GM19438 (cell line): ENCODE measurements at regions not wholly inside any gene's neighbourhood (a gene's known extent, or its start where the extent isn't known, plus 50 kb on each side); places are given as distances from the start of the nearest gene placed in this dataset.

Experiments used
- ATAC-seq: cut with Tn5 transposase; IDR thresholded peaks from one replicate; pipeline ENCODE4 v1.9.1; 2021; ENCODE audit warnings: low read depth; ENCODE audit not compliant: unreplicated experiment

GRCh38 chr19:28898249-28898648, 314.7 kb downstream of the UQCRFS1 start:
- ATAC-seq = no peak

GRCh38 chr19:28889941-28890670, 322.8 kb downstream of the UQCRFS1 start:
- ATAC-seq = no peak

DNA sequence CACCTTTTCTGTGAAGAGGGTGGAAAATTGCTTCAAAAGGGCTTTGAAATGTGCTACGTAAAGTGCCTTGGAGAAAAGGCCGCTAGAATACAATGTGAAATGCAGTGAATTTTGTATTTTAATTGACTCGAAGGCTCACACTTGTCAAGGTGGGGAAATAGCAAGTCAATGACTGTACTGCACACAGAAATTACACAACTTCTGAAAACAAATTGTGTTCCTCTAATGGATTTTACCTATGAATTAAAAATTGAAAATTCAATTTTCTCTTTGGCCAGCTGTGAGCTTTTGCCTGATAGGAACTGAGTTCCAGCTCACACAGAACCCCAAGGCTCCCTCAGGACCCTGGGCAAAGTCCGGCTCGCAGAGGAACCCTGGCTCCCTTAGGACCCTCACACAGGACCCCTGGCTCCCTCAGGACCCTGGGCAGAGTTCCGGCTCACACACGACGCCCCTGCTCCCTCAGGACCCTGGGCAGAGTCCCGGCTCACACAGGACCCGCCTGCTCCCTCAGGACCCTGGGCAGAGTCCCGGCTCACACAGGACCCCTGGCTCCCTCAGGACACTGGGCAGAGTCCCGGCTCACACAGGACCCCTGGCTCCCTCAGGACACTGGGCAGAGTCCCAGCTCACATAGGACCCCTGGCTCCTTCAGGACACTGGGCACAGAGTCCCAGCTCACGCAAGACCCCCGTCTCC, 324.9 kb downstream of the UQCRFS1 start:
- no peak for ATAC-seq

DNA sequence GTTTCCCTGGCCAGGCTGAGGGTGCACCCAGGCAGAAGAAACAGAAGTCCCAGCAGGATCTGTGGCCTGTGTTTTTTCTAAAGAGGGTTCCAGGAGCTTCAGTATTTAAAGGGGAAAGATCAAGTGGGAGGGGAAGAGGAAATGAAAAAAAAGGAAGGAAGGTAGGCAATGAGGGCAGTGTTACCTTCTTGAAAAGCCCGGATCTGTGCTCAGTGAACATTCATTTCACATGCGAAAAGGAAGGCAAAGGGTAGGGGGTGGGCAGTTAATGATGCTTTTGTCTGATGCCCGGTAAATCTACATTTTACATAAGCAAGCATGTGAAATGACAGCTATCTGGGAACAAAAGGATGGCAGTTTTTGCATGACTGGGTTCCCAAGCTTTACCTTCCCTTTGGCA, 326.2 kb downstream of the UQCRFS1 start:
- ATAC-seq = no peak

- no peak for ATAC-seq
These were observed 327.0 kb downstream of the UQCRFS1 start for GRCh38 chr19:28885965-28886364.

DNA sequence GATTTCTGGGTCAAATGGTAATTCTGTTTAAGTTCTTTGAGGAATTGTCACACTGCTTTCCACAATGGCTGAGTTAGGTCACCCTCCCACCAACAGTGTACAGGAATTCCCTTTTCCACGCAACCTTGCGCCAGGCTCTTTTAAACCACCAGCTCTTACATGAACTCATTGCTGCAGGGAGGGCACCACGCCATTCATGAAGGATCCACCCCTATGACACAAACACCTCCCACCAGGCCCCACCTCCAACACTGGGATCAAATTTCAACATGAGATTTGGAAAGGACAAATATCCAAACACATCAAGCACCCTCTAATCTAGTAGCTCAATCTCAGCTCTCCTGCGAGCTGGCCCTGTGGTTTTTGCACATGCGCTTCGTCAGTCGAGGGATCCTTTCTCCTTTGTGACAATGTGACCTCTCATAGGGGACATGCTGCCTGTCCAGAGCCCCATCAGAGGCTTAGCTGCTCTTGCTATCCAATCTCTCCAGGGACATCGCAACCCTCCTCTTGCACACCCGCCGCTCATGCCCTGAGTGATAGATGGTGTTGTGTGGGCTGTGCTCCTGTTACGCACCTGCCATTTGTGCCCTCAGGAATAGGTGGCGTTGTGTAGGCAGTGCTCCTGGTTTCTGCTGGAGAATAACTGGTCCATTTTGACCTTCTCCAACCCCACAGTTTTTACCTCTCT, 328.0 kb downstream of the UQCRFS1 start:
- no peak for ATAC-seq

DNA sequence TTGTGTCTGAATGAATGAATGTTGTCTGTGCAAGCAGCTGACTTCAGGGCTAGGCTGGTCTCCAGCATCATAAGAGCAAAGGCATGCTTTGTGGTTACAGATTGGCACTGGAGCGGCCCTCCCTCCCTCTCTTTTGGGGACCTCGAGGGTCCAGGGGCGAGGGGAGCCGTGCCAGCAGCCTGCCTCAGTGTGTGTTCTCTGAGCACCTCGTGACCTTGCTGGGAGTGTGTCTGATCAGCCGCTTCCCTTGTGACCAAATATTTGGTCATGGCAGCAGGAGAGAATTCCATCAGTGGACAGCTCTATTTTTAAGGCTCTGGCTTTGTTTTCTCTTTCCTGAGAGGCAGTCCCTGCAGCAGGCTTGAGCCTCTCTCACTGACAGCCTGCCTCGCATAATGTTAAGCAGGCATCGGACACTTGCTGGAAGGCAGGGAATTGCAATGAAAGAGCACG, 329.7 kb downstream of the UQCRFS1 start:
- no peak for ATAC-seq

- no peak for ATAC-seq
These were observed 330.1 kb downstream of the UQCRFS1 start for GRCh38 chr19:28882818-28883217.

DNA sequence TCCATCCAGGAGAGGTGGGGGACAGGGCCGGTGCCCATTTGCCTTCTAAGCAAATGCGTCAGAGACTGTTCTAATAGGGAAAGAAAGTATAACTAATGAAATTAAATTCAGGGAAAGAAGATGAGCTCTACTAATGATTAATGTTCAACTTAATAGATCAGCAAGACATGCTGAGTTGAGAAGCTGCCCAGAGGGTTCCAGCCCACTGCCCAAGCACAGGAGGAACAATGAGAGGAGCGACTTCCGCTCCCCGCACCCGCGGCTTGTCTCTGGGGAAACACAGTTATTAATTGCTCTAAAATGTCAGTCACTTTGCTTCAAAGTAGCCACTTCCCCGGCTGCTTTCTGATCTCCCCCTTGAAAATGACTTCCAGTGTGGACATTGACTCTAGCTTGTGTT, 331.3 kb downstream of the UQCRFS1 start:
- ATAC-seq = no peak

GRCh38 chr19:28880735-28881401, 332.1 kb downstream of the UQCRFS1 start:
- no peak for ATAC-seq

DNA sequence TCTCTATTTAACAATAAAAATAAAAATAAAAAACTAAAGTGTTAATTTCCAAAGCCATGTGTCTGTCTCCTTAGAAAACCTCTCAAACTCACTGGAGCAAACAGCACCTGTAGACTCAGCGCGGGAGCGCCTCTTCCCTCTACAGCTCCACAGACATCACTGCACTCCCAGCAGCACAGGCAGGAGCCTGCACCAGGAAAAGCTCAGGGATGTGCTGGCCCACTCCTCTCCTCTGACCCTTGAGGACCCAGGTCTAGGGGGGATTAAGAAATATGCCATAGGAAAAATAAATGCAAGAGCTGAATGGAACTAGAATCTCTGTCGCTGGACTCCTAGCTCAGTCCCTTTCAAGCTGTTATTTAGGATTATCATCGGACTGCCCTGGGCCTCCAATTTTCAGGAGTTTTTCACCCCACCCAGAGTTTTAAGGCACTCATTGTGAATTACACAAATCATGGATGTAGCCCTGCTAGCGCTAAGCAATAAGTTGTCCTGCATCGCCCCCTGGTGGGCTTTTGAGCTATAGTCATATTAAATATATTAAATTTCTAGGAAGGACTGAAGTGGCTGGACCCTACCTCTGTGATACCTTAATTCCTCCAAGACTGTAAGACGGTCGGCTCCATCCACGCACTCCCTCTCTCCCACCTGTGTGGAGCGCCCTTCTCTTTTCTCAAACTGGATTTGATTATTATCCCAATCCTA, 333.9 kb downstream of the UQCRFS1 start:
- ATAC-seq = no peak

DNA sequence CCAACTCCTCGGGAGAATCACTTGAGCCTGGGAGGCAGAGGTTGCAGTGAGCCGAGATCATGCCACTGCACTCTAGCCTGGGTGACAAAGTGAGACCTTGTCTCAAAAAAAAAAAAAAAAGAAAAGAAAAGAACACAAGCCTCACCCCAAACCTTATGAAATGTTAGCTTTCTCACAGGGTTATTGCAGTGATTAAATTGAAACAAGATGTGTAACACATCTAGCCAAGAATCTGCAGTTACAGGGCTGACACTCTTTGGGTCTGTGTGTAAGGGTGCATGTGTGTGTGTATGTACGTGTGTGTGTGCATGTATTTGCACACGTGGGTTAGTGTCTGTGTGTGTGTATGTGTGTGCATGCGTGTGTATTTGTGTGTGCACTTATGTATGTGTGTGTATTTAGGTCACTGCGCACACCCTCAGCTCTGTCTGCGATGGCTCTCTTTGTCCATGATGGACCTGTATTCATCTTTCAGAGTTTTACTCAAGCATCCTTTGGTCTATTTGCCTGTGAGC, 336.3 kb downstream of the UQCRFS1 start:
- ATAC-seq = no peak

DNA sequence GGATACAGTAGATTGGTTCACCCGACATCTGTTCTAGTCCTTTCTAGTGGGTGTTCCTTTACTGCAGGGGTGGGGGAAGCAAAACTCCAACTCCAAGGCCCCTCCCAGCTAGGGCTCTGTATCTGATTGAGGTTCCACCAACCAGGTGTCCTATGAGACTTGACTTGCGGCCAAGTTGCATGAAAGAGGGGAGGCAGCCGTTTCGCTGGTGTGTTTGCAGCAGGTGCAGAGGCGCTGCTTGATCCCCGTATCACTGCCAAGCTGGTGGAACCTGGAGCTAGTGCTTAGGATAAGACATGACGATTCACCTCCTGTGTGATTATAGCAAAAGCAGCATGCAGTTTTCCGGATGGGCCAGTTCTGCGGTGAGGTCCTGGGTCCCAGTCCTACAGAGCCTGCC, 338.2 kb downstream of the UQCRFS1 start:
- ATAC-seq = no peak

DNA sequence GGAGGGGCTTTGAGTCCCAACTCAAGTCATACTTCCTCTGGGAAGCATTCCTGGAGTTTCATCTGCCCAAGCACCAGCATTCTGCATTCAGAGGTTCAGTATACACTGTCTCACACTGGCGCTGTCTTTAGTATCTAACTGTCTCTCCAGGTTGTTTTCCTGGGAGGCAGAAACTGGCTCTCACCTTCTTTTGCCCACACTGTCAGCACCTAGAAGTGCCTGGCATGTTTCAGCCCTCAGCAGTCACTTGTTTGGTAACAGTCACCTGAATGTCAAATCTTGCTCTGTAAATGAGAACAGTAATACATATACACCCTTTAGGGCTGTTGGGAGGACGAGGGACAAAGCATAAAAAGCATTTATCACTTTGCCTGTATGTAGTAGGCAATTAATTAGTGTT, 339.6 kb downstream of the UQCRFS1 start:
- ATAC-seq = no peak

- ATAC-seq = no peak
These were observed 341.7 kb downstream of the UQCRFS1 start for GRCh38 chr19:28871099-28871725.

GRCh38 chr19:28869459-28869858, 343.5 kb downstream of the UQCRFS1 start:
- ATAC-seq = no peak

- no peak for ATAC-seq
These were observed 344.1 kb downstream of the UQCRFS1 start for GRCh38 chr19:28868836-28869235.

- ATAC-seq = no peak
These were observed 345.0 kb downstream of the UQCRFS1 start for GRCh38 chr19:28867978-28868377.

- ATAC-seq = no peak
These were observed 348.3 kb downstream of the UQCRFS1 start for GRCh38 chr19:28864577-28865042.
